Heart left ventricle (tissue), 16 donors: ENCODE measurements at regions not wholly inside any gene's neighbourhood (a gene's known extent, or its start where the extent isn't known, plus 50 kb on each side); places are given as distances from the start of the nearest gene placed in this dataset.

Source experiments
- ATAC-seq, 4 donors: fragments of 200-7000 bp; cut with Tn5 transposase; one replicate each; pipeline ENCODE4 v1.9.1; 2020 to 2022; ENCODE audit warnings: moderate library complexity in 4 of 4, mild to moderate bottlenecking in 3 of 4, moderate number of reproducible peaks in 1 of 4
- DNase-seq, 5 donors: peaks; one replicate each; pipeline ENCODE4 v3.0.0-alpha.2; 2020
- H3K27ac ChIP-seq, 12 donors: fragments of 200-600 bp; sonication (generic) in 4 of 12; one replicate each; pipeline versions ENCODE4 v1.5.0 to v1.8.0; 2016 to 2022; ENCODE audit warnings: mild to moderate bottlenecking in 2 of 12
- H3K27me3 ChIP-seq, 9 donors: fragments of 200-600 bp; sonication (generic) in 2 of 9; one replicate each; pipeline versions ENCODE4 v1.5.1 to v1.8.0; 2016 to 2022; ENCODE audit warnings: mild to moderate bottlenecking in 3 of 9
- H3K36me3 ChIP-seq, 9 donors: fragments of 200-600 bp; sonication (generic) in 2 of 9; one replicate each; pipeline versions ENCODE4 v1.5.0 to v1.8.0; 2018 to 2022; ENCODE audit warnings: mild to moderate bottlenecking in 2 of 9
- H3K4me1 ChIP-seq, 12 donors: fragments of 200-600 bp; sonication (generic) in 4 of 12; one replicate each; pipeline versions ENCODE4 v1.5.0 to v1.8.0; 2016 to 2022; ENCODE audit warnings: mild to moderate bottlenecking in 3 of 12
- H3K4me3 ChIP-seq, 12 donors: fragments of 200-600 bp; sonication (generic) in 4 of 12; one replicate each; pipeline versions ENCODE4 v1.5.0 to v1.8.0; 2017 to 2022; ENCODE audit warnings: mild to moderate bottlenecking in 9 of 12, moderate library complexity in 4 of 12
- H3K9me3 ChIP-seq, 12 donors: fragments of 200-600 bp; sonication (generic) in 4 of 12; one replicate each; pipeline versions ENCODE4 v1.5.0 to v1.8.0; 2016 to 2022; ENCODE audit warnings: mild to moderate bottlenecking in 1 of 12
- CTCF ChIP-seq, 12 donors: fragments of 200-600 bp; sonication (generic) in 4 of 12; IDR thresholded peaks; one replicate each; pipeline versions ENCODE4 v1.5.0 to v1.8.0; 2018 to 2022; ENCODE audit warnings: antibody characterized with exemption in 12 of 12, mild to moderate bottlenecking in 5 of 12
- POLR2A ChIP-seq, 2 donors: fragments of 450-650 bp; IDR thresholded peaks; one replicate each; pipeline ENCODE4 v1.6.1; 2017; ENCODE audit warnings: antibody characterized with exemption in 2 of 2, mild to moderate bottlenecking in 2 of 2, moderate library complexity in 2 of 2
- whole genome bisulfite sequencing, 4 donors: extraction: QIAGEN DNeasy Blood & Tissue Kit in 2 of 4; methylation state at CpG; one replicate each; pipeline versions ENCODE4 v1.1.5 to v1.1.7; 2013 to 2018; 5-methylcytosine and 5-hydroxymethylcytosine counted together
- intact Hi-C, 10 donors: fragments of 100-400 bp; cut with DNase I; formaldehyde crosslinking; loops; one replicate each; pipeline versions ENCODE4 v1.11.1 to v1.14.2; 2022
- donor health status: ischemic (EF 13 %, LVEDD 7.1; RV severe dilation, severe dysfunction).
- donor health status: healthy with polysubstance abuse.
- donor health status: DM: no; HTN: yes; CAD: no.
- donor health status: DM: no; HTN: no; CAD: no.
- donor health status: ischemic (EF 25% LVEDD 6.9; RV normal size, moderate dysfunction).
- donor health status: ischemic (EF 25% LVEDD 5.7; RV mildly dilated, moderate dysfunction).
- donor health status: healthy.
- donor health status: DM: yes; HTN: yes; CAD: no.
- donor health status: ischemic (EF 35%, LVEDD 5.7; RV mildly dilated, moderate dysfunction).
- donor health status: nonischemic (EF 11% LVEDD 7.7; RV severe dilation, severe dysfunction).
- donor health status: DM: yes; HTN: yes; CAD: no.
- donor health status: PGD.
- donor health status: ischemic (EF 29% LVEDD 5.4; RV normal size, mild dysfunction).
- donor health status: nonischemic (EF 23%, LVEDD 6.1; RV moderate dilation, normal function).

- no peak for TF ChIP-seq POLR2A (IDR thresholded peaks at IDR 0.05)
- no peak for TF ChIP-seq CTCF (IDR thresholded peaks at IDR 0.05)
- Histone ChIP-seq H3K36me3 (no peaks in the 10 kb centered on the region), H3K9me3 (peaks cover 0 to 5% (median 0%) of the 10 kb centered on the region in 12 donors), H3K27ac (no peak overlapping the region), H3K4me3 (no peak overlapping the region), H3K27me3 (peaks cover 0 to 6% (median 0%) of the 10 kb centered on the region in 9 donors), H3K4me1 (peaks cover 0 to 5% (median 0%) of the 10 kb centered on the region in 12 donors)
- ATAC-seq: no peak
- intact Hi-C loops: no loop called here
- no peak for DNase-seq
- whole genome bisulfite sequencing, 4 donors: 92 to 100% (median 95%) methylated on average over 3 of the region's 3 CpGs
Measured at GRCh38 chr20:58109918-58110635, 118.4 kb downstream of the ANKRD60 start.

- H3K27ac ChIP-seq: no peak overlapping the region
- no peak overlapping the region for H3K4me3 ChIP-seq
- intact Hi-C loops: no loop called here
- DNase-seq (no peak), ATAC-seq (peak in 1 of 4 donors; percentile 38)
- no peaks in the 10 kb centered on the region for H3K36me3 ChIP-seq
- no peaks in the 10 kb centered on the region for H3K27me3 ChIP-seq
- TF ChIP-seq POLR2A (IDR thresholded peaks at IDR 0.05) (no peak), CTCF (IDR thresholded peaks at IDR 0.05) (no peak)
- H3K4me1 ChIP-seq: peaks cover 0 to 5% (median 0%) of the 10 kb centered on the region in 12 donors
- peaks cover 0 to 5% (median 0%) of the 10 kb centered on the region in 12 donors for H3K9me3 ChIP-seq
- 63 to 80% (median 74%) methylated on average over 3 to 4 of the region's 4 CpGs for WGBS, 4 donors
Measured at GRCh38 chr20:58109126-58109880, 119.2 kb downstream of the ANKRD60 start.

- TF ChIP-seq CTCF (IDR thresholded peaks at IDR 0.05) (no peak), POLR2A (IDR thresholded peaks at IDR 0.05) (no peak)
- peaks cover 0 to 5% (median 0%) of the 10 kb centered on the region in 12 donors for H3K4me1 ChIP-seq
- no peak overlapping the region for H3K4me3 ChIP-seq
- no peak overlapping the region for H3K27ac ChIP-seq
- no peaks in the 10 kb centered on the region for H3K27me3 ChIP-seq
- no peaks in the 10 kb centered on the region for H3K36me3 ChIP-seq
- no peak for ATAC-seq
- intact Hi-C loops: no loop called here
- 68 to 88% (median 76%) methylated on average over 1 of the region's 1 CpG for WGBS, 4 donors
- no peak for DNase-seq
- peaks cover 0 to 5% (median 0%) of the 10 kb centered on the region in 12 donors for H3K9me3 ChIP-seq
Measured at GRCh38 chr20:58107533-58107932, 120.9 kb downstream of the ANKRD60 start.

GRCh38 chr20:58106143-58106750 is 122.2 kb downstream of the ANKRD60 start:
- DNase-seq: no peak
- H3K4me3 ChIP-seq: no peak overlapping the region
- no peak for ATAC-seq
- H3K27me3 ChIP-seq: no peaks in the 10 kb centered on the region
- no peaks in the 10 kb centered on the region for H3K4me1 ChIP-seq
- no peaks in the 10 kb centered on the region for H3K36me3 ChIP-seq
- intact Hi-C loops: no loop called here
- WGBS, 4 donors: 76 to 82% (median 79%) methylated on average over 9 of the region's 9 CpGs
- H3K9me3 ChIP-seq: peaks cover 0 to 5% (median 0%) of the 10 kb centered on the region in 12 donors
- H3K27ac ChIP-seq: no peak overlapping the region
- TF ChIP-seq CTCF (IDR thresholded peaks at IDR 0.05): no peak
- no peak for TF ChIP-seq POLR2A (IDR thresholded peaks at IDR 0.05)
